ENCODE measurements at regions not wholly inside any gene's neighbourhood (a gene's known extent, or its start where the extent isn't known, plus 50 kb on each side); places are given as distances from the start of the nearest gene placed in this dataset.

- no peak for DNase-seq (ENCODE audit: low read depth)
- no peak overlapping the region for H3K4me3 ChIP-seq (ENCODE audit: low read depth, low read length)
- TF ChIP-seq CTCF (IDR thresholded peaks at IDR 0.05; ENCODE audit: low read depth, low read length, missing control alignments), result no peak
Measured at GRCh38 chr7:79964463-79964862, 170.2 kb upstream of the GNAI1 start.

GRCh38 chr7:79953130-79953529, 181.5 kb upstream of the GNAI1 start:
- H3K4me3 ChIP-seq (ENCODE audit: low read depth, low read length), result no peak overlapping the region
- no peak for DNase-seq (ENCODE audit: low read depth)
- no peak for TF ChIP-seq CTCF (IDR thresholded peaks at IDR 0.05; ENCODE audit: low read depth, low read length, missing control alignments)

- H3K4me3 ChIP-seq (ENCODE audit: low read depth, low read length), result no peak overlapping the region
- TF ChIP-seq CTCF (IDR thresholded peaks at IDR 0.05; ENCODE audit: low read depth, low read length, missing control alignments), result no peak
- no peak for DNase-seq (ENCODE audit: low read depth)
Measured at GRCh38 chr7:79952399-79952798, 182.2 kb upstream of the GNAI1 start.

- no peak for TF ChIP-seq CTCF (IDR thresholded peaks at IDR 0.05; ENCODE audit: low read depth, low read length, missing control alignments)
- no peak for DNase-seq (ENCODE audit: low read depth)
- no peak overlapping the region for H3K4me3 ChIP-seq (ENCODE audit: low read depth, low read length)
Measured at GRCh38 chr7:79951415-79951814, 183.2 kb upstream of the GNAI1 start.

- H3K4me3 ChIP-seq (ENCODE audit: low read depth, low read length), result no peak overlapping the region
- DNase-seq (ENCODE audit: low read depth), result no peak
- TF ChIP-seq CTCF (IDR thresholded peaks at IDR 0.05; ENCODE audit: low read depth, low read length, missing control alignments), result no peak
Measured at GRCh38 chr7:79949778-79950177, 184.9 kb upstream of the GNAI1 start.

GRCh38 chr7:79936281-79936983, 198.2 kb upstream of the GNAI1 start:
- H3K4me3 ChIP-seq (ENCODE audit: low read depth, low read length), result no peak overlapping the region
- DNase-seq (ENCODE audit: low read depth), result no peak
- TF ChIP-seq CTCF (IDR thresholded peaks at IDR 0.05; ENCODE audit: low read depth, low read length, missing control alignments), result no peak

GRCh38 chr7:79934727-79935126, 199.9 kb upstream of the GNAI1 start:
- no peak overlapping the region for H3K4me3 ChIP-seq (ENCODE audit: low read depth, low read length)
- DNase-seq (ENCODE audit: low read depth), result no peak

More at GRCh38 chr7:79934727-79935126, 199.9 kb upstream of the GNAI1 start:
- TF ChIP-seq CTCF (IDR thresholded peaks at IDR 0.05; ENCODE audit: low read depth, low read length, missing control alignments), result no peak
